ENCODE measurements at regions not wholly inside any gene's neighbourhood (a gene's known extent, or its start where the extent isn't known, plus 50 kb on each side); places are given as distances from the start of the nearest gene placed in this dataset.

DNA sequence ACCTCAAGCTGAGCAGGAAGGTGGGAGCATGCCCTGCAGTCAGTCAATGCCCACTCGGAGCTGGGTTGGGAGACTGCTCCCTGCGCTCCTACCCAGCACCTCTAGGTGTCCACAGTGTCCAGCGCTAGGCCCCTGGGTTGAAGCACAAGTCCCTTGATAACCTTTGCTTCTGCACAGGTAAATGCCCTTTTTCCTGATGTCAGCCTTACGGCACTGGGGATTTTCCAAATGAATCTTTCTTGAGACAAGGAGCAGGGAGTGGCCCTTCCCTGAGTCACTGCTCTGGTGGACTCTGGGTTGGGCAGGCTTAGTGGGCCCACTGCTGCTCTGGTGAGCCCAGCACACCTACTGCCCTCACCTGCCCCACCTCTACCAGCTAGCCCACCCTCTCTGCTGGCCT is 61.9 kb upstream of the OPN4 start:
- Histone ChIP-seq H3K27ac (ENCODE audit: low read depth, low read length, poor library complexity, severe bottlenecking) (no peak overlapping the region), H3F3A (ENCODE audit: insufficient read depth, low read length) (no peaks in the 10 kb centered on the region), H3K4me3 (ENCODE audit: low read depth, low read length, poor library complexity, severe bottlenecking) (no peak overlapping the region), H3K4me1 (ENCODE audit: insufficient read depth, low read length, severe bottlenecking) (no peaks in the 10 kb centered on the region), H3K9me3 (ENCODE audit: low read length) (no peaks in the 10 kb centered on the region), H4K20me1 (ENCODE audit: insufficient read depth, low read length) (no peaks in the 10 kb centered on the region), H3K4me2 (ENCODE audit: low read length) (no peak overlapping the region), H3K79me2 (ENCODE audit: insufficient read depth, low read length) (no peaks in the 10 kb centered on the region), H3K36me3 (ENCODE audit: insufficient read depth, low read length) (no peaks in the 10 kb centered on the region), H3K9me2 (ENCODE audit: low read depth, low read length) (no peaks in the 10 kb centered on the region), H3K9ac (ENCODE audit: low read length) (no peak overlapping the region), H2AFZ (ENCODE audit: low read length) (no peak overlapping the region), H3K27me3 (ENCODE audit: insufficient read depth, low read length) (no peaks in the 10 kb centered on the region)
- no peak for TF ChIP-seq EZH2 (IDR thresholded peaks at IDR 0.05; ENCODE audit: borderline replicate concordance, low read length)
- TF ChIP-seq, protein P1, sequence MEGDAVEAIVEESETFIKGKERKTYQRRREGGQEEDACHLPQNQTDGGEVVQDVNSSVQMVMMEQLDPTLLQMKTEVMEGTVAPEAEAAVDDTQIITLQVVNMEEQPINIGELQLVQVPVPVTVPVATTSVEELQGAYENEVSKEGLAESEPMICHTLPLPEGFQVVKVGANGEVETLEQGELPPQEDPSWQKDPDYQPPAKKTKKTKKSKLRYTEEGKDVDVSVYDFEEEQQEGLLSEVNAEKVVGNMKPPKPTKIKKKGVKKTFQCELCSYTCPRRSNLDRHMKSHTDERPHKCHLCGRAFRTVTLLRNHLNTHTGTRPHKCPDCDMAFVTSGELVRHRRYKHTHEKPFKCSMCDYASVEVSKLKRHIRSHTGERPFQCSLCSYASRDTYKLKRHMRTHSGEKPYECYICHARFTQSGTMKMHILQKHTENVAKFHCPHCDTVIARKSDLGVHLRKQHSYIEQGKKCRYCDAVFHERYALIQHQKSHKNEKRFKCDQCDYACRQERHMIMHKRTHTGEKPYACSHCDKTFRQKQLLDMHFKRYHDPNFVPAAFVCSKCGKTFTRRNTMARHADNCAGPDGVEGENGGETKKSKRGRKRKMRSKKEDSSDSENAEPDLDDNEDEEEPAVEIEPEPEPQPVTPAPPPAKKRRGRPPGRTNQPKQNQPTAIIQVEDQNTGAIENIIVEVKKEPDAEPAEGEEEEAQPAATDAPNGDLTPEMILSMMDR (IDR thresholded peaks at IDR 0.05; ENCODE audit: low read length): no peak

DNA sequence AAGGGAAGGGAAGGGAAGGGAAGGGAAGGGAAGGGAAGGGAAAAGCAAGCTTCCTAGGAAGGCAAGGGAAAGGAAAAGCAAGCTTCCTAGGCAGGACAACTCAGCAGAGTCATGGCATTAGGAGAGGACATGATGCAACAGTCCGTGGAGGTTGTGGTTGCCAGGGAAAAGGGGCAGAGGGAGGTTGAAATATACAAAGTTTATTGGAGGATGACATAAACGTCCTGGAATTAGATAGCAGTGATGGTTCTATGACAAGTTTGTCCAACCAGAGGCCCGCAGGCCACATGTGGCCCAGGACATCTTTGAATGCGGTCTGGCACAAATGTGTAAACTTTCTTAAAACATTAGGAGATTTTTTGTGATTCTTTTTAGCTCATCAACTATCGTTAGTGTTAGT is 59.8 kb upstream of the OPN4 start:
- no peaks in the 10 kb centered on the region for H3K9me3 ChIP-seq (ENCODE audit: low read length)
- H3K9ac ChIP-seq (ENCODE audit: low read length): no peak overlapping the region
- H3K79me2 ChIP-seq (ENCODE audit: insufficient read depth, low read length): no peaks in the 10 kb centered on the region
- H3F3A ChIP-seq (ENCODE audit: insufficient read depth, low read length): no peaks in the 10 kb centered on the region
- no peaks in the 10 kb centered on the region for H3K36me3 ChIP-seq (ENCODE audit: insufficient read depth, low read length)
- no peak overlapping the region for H3K27ac ChIP-seq (ENCODE audit: low read depth, low read length, poor library complexity, severe bottlenecking)
- H3K4me2 ChIP-seq (ENCODE audit: low read length): no peak overlapping the region
- H3K4me3 ChIP-seq (ENCODE audit: low read depth, low read length, poor library complexity, severe bottlenecking): no peak overlapping the region
- no peaks in the 10 kb centered on the region for H3K4me1 ChIP-seq (ENCODE audit: insufficient read depth, low read length, severe bottlenecking)
- H4K20me1 ChIP-seq (ENCODE audit: insufficient read depth, low read length): no peaks in the 10 kb centered on the region
- H2AFZ ChIP-seq (ENCODE audit: low read length): no peak overlapping the region
- H3K9me2 ChIP-seq (ENCODE audit: low read depth, low read length): no peaks in the 10 kb centered on the region
- no peak for TF ChIP-seq EZH2 (IDR thresholded peaks at IDR 0.05; ENCODE audit: borderline replicate concordance, low read length)
- TF ChIP-seq, protein P1 (IDR thresholded peaks at IDR 0.05; ENCODE audit: low read length): no peak
- H3K27me3 ChIP-seq (ENCODE audit: insufficient read depth, low read length): no peaks in the 10 kb centered on the region

DNA sequence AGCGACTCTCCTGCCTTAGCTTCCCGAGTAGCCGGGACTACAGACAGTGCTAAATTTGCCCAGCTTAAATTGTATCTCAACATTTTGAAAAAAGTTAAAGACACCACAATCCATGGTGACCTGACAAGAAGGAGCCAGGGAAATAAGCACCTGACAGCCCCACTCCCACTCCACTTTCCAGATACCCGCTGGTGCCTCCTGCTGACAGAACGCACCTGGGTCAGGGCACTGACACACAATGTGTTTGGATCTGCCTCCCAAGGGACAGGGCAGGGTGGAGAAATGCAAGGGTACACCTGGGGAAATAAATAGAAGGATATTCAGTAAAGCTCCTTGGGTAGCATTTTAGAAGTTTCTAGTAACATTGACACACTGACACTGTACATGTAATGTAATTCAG is 58.9 kb upstream of the OPN4 start:
- H2AFZ ChIP-seq (ENCODE audit: low read length): no peak overlapping the region
- no peak overlapping the region for H3K9ac ChIP-seq (ENCODE audit: low read length)
- H3K4me1 ChIP-seq (ENCODE audit: insufficient read depth, low read length, severe bottlenecking): no peaks in the 10 kb centered on the region
- H3K4me2 ChIP-seq (ENCODE audit: low read length): no peak overlapping the region
- H3K36me3 ChIP-seq (ENCODE audit: insufficient read depth, low read length): no peaks in the 10 kb centered on the region
- no peaks in the 10 kb centered on the region for H3K9me2 ChIP-seq (ENCODE audit: low read depth, low read length)
- no peak overlapping the region for H3K4me3 ChIP-seq (ENCODE audit: low read depth, low read length, poor library complexity, severe bottlenecking)
- H3K27ac ChIP-seq (ENCODE audit: low read depth, low read length, poor library complexity, severe bottlenecking): no peak overlapping the region
- H3F3A ChIP-seq (ENCODE audit: insufficient read depth, low read length): no peaks in the 10 kb centered on the region
- TF ChIP-seq EZH2 (IDR thresholded peaks at IDR 0.05; ENCODE audit: borderline replicate concordance, low read length): no peak
- TF ChIP-seq, protein P1 (IDR thresholded peaks at IDR 0.05; ENCODE audit: low read length): no peak
- no peaks in the 10 kb centered on the region for H4K20me1 ChIP-seq (ENCODE audit: insufficient read depth, low read length)
- no peaks in the 10 kb centered on the region for H3K79me2 ChIP-seq (ENCODE audit: insufficient read depth, low read length)
- H3K27me3 ChIP-seq (ENCODE audit: insufficient read depth, low read length): no peaks in the 10 kb centered on the region
- H3K9me3 ChIP-seq (ENCODE audit: low read length): no peaks in the 10 kb centered on the region

Data from OCI-LY1 (cell line).